K562 (cell line): ENCODE measurements at regions not wholly inside any gene's neighbourhood (a gene's known extent, or its start where the extent isn't known, plus 50 kb on each side); places are given as distances from the start of the nearest gene placed in this dataset.

ENCODE experiments used
- BDP1 ChIP-seq: IDR thresholded peaks from 3 replicates; pipeline ENCODE4 v1.6.1; 2011; ENCODE audit not compliant: insufficient read length, insufficient read depth
- BRD4 ChIP-seq: fragments of 200-600 bp; sonication (generic); IDR thresholded peaks from 2 replicates; pipeline ENCODE4 v1.6.1; 2017; ENCODE audit warnings: inconsistent platforms
- FOXK2 ChIP-seq, 2 experiments: fragments of 450-650 bp; IDR thresholded peaks in 1 of 2; conservative IDR thresholded peaks in 1 of 2; 2 replicates each; pipeline ENCODE4 v1.6.1; 2016; ENCODE audit warnings: low read depth in 2 of 2, mild to moderate bottlenecking in 1 of 2
- MAZ ChIP-seq, 2 experiments: fragments of 450-650 bp in 1 of 2; sonication (generic) in 1 of 2; formaldehyde crosslinking; IDR thresholded peaks in 1 of 2; conservative IDR thresholded peaks in 1 of 2; 2 replicates each; pipeline versions ENCODE4 v1.4.0 to v1.5.0; 2020; ENCODE audit warnings: mild to moderate bottlenecking in 1 of 2, missing genetic modification reagents in 1 of 2
- SIRT6 ChIP-seq: IDR thresholded peaks from one replicate; pipeline ENCODE4 v1.6.1; 2012; ENCODE audit warnings: low read depth, mild to moderate bottlenecking, control low read depth, inconsistent platforms, low read length, moderate library complexity
- TGIF2 ChIP-seq: sonication (generic); formaldehyde crosslinking; IDR thresholded peaks from 2 replicates; pipeline ENCODE4 v1.8.1; 2022; ENCODE audit warnings: mild to moderate bottlenecking, missing genetic modification reagents, moderate library complexity
- TF ChIP-seq, protein P1 (sequence below), 3 experiments: IDR thresholded peaks in 2 of 3; conservative IDR thresholded peaks in 1 of 3; 2 replicates each; pipeline ENCODE4 v1.5.1; 2011 to 2012; ENCODE audit warnings: low read length in 3 of 3, mild to moderate bottlenecking in 3 of 3, control low read depth in 2 of 3, improper control_type of control experiment in 1 of 3, inconsistent platforms in 1 of 3, low read depth in 1 of 3, mixed read lengths in 1 of 3, moderate library complexity in 1 of 3; ENCODE audit not compliant: insufficient read depth in 2 of 3

DNA sequence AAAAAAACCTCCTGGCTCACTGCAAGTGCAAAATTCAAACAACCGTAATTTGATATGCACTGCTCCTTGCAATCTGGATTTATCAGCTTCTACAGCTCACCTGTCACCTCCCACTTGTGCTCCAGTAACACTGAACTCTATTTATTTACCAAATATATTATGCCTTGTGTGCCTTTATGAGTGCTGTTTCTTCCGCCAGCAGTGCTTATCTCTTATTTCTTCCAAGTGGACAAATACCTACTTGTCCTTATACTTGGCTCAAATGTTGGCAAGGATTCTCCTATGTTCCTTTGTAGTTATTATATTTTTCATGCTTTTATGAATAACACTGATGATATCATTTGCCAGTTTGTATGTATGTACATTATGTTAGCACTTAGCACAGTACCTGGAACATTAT is 145.7 kb upstream of the ARRDC3 start:
- TF ChIP-seq BDP1 (no peak), MAZ (CRISPR knock-in tag; conservative IDR thresholded peaks at IDR 0.05 in 1 of 2, IDR thresholded peaks at IDR 0.05 in 1 of 2) (no peak), FOXK2 (conservative IDR thresholded peaks at IDR 0.05 in 1 of 2, IDR thresholded peaks at IDR 0.05 in 1 of 2; ENCODE audit: low read depth in 2 of 2) (no peak), BRD4 (no peak), SIRT6 (no peak), TGIF2 (no peak)
- TF ChIP-seq, protein P1, sequence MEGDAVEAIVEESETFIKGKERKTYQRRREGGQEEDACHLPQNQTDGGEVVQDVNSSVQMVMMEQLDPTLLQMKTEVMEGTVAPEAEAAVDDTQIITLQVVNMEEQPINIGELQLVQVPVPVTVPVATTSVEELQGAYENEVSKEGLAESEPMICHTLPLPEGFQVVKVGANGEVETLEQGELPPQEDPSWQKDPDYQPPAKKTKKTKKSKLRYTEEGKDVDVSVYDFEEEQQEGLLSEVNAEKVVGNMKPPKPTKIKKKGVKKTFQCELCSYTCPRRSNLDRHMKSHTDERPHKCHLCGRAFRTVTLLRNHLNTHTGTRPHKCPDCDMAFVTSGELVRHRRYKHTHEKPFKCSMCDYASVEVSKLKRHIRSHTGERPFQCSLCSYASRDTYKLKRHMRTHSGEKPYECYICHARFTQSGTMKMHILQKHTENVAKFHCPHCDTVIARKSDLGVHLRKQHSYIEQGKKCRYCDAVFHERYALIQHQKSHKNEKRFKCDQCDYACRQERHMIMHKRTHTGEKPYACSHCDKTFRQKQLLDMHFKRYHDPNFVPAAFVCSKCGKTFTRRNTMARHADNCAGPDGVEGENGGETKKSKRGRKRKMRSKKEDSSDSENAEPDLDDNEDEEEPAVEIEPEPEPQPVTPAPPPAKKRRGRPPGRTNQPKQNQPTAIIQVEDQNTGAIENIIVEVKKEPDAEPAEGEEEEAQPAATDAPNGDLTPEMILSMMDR (IDR thresholded peaks at IDR 0.05 in 2 of 3, conservative IDR thresholded peaks at IDR 0.05 in 1 of 3; ENCODE audit: insufficient read depth in 2 of 3, low read depth in 1 of 3, low read length in 3 of 3): no peak
